ENCODE measurements at regions not wholly inside any gene's neighbourhood (a gene's known extent, or its start where the extent isn't known, plus 50 kb on each side); places are given as distances from the start of the nearest gene placed in this dataset.

GRCh38 chr7:83704564-83704963 lies 55.6 kb upstream of the SEMA3E start:
- FAIRE-seq (no peak), DNase-seq (ENCODE audit: low spot score) (no peak), ATAC-seq (no peak; the same call in 2 of the 3 replicates)
- CTCF ChIA-PET (ENCODE audit: low intra/inter-chr PET ratio, low total read pairs), result no interaction called here
- no peak for TF ChIP-seq ARNTL (CRISPR knock-in tag; IDR thresholded peaks at IDR 0.05)
- TF ChIP-seq HDAC1 (CRISPR knock-in tag; IDR thresholded peaks at IDR 0.05), result no peak
- TF ChIP-seq ZFYVE20 (CRISPR knock-in tag; IDR thresholded peaks at IDR 0.05; ENCODE audit: borderline replicate concordance, low read depth), result no peak
- no peak for TF ChIP-seq GTF2F1 (IDR thresholded peaks at IDR 0.05; ENCODE audit: low read length)
- TF ChIP-seq CAMTA2 (CRISPR knock-in tag; IDR thresholded peaks at IDR 0.05; ENCODE audit: borderline replicate concordance), result no peak
- TF ChIP-seq SYNCRIP (IDR thresholded peaks at IDR 0.05; ENCODE audit: insufficient read depth, low read depth, low read length), result no peak
- no peak for TF ChIP-seq ZZZ3 (CRISPR knock-in tag; IDR thresholded peaks at IDR 0.05; ENCODE audit: borderline replicate concordance)
- no peak for TF ChIP-seq PTBP1 (IDR thresholded peaks at IDR 0.05; ENCODE audit: low read depth, low read length, poor library complexity, severe bottlenecking)
- no peak for TF ChIP-seq MAF1 (CRISPR knock-in tag; IDR thresholded peaks at IDR 0.05; ENCODE audit: borderline replicate concordance)
- TF ChIP-seq ZNF44 (CRISPR knock-in tag; IDR thresholded peaks at IDR 0.05), result no peak
- TF ChIP-seq TAF15 (IDR thresholded peaks at IDR 0.05; ENCODE audit: low read depth, low read length, poor library complexity, severe bottlenecking), result no peak
- no peak for TF ChIP-seq ZBTB42 (CRISPR knock-in tag; IDR thresholded peaks at IDR 0.05)
- TF ChIP-seq ZNF318 (CRISPR knock-in tag; IDR thresholded peaks at IDR 0.05), result no peak
- H3K36me3 ChIP-seq (replicated peaks in 1 of 2; ENCODE audit: control insufficient read depth in 1 of 2, insufficient read depth in 2 of 2, low read length in 2 of 2), result no peaks in the 10 kb centered on the region
- WGBS (ENCODE audit: low lambda C conversion rate), result 0% methylated on average over 3 of the region's 3 CpGs
- in situ Hi-C loops (cut with HindIII; ENCODE audit: extremely low pct_ligation_motif_present, low pct_unique_long_range_greater_than_20kb) (no loop called here), intact Hi-C loops (cut with micrococcal nuclease; ENCODE audit: unreplicated experiment) (no loop called here)
- no peak overlapping the region for H3K4me3 ChIP-seq (replicated peaks in 1 of 3; ENCODE audit: insufficient read depth in 1 of 3, low read depth in 2 of 3, low read length in 3 of 3)
- no peak overlapping the region for H2AFZ ChIP-seq (ENCODE audit: low read length)
- POLR2A ChIA-PET, result no interaction called here
- no peak overlapping the region for H3K4me2 ChIP-seq (ENCODE audit: low read depth, low read length)
- H3K79me2 ChIP-seq (ENCODE audit: insufficient read depth, low read length), result no peaks in the 10 kb centered on the region
- BruUV-seq (replicated peaks), result no TSS peak
- H3K27me3 ChIP-seq (ENCODE audit: control insufficient read depth in 1 of 2, insufficient read depth in 2 of 2, low read length in 2 of 2), result no peaks in the 10 kb centered on the region
- H4K20me1 ChIP-seq (ENCODE audit: insufficient read depth, low read length), result no peaks in the 10 kb centered on the region
- H3K9ac ChIP-seq (ENCODE audit: insufficient read depth, low read depth, low read length), result no peak overlapping the region
- no peak overlapping the region for H3K27ac ChIP-seq (ENCODE audit: extremely low read length, insufficient read depth, low read length)
- no peaks in the 10 kb centered on the region for H3K4me1 ChIP-seq (ENCODE audit: insufficient read depth, low read length)
- no peaks in the 10 kb centered on the region; the same call in 1 of the 2 replicates for H3K9me3 ChIP-seq (ENCODE audit: low read length)

Measured in HepG2 (cell line).